Endothelial cell of umbilical vein (primary cell): ENCODE measurements at regions not wholly inside any gene's neighbourhood (a gene's known extent, or its start where the extent isn't known, plus 50 kb on each side); places are given as distances from the start of the nearest gene placed in this dataset.

Source experiments
- CTCF ChIP-seq, 2 donors: IDR thresholded peaks; 1 replicate in 1 of 2; 2 replicates in 1 of 2; pipeline ENCODE4 v1.5.1; 2011; ENCODE audit warnings: low read length in 2 of 2, mild to moderate bottlenecking in 2 of 2, moderate library complexity in 2 of 2, control low read depth in 1 of 2, inconsistent platforms in 1 of 2, low read depth in 1 of 2; ENCODE audit not compliant: insufficient read depth in 1 of 2; ENCODE audit errors: extremely low read depth in 1 of 2
- FOS ChIP-seq: IDR thresholded peaks from 2 replicates; pipeline ENCODE4 v1.6.1; 2011; ENCODE audit warnings: mild to moderate bottlenecking, low read length, moderate library complexity, borderline replicate concordance; ENCODE audit not compliant: insufficient read depth
- POLR2A ChIP-seq: IDR thresholded peaks from 2 replicates; pipeline ENCODE4 v1.6.1; 2012; ENCODE audit warnings: low read depth, mild to moderate bottlenecking, control low read depth, low read length
- POLR2AphosphoS5 ChIP-seq: IDR thresholded peaks from 2 replicates; pipeline ENCODE4 v1.6.1; 2012; ENCODE audit warnings: low read depth, mild to moderate bottlenecking, control low read depth, low read length, moderate library complexity; ENCODE audit not compliant: insufficient read depth

GRCh38 chr6:30265181-30265580 lies 52.0 kb upstream of the TRIM26 start:
- no peak for TF ChIP-seq POLR2A
- TF ChIP-seq CTCF (IDR thresholded peaks at IDR 0.05; ENCODE audit: extremely low read depth in 1 of 2, insufficient read depth in 1 of 2, low read depth in 1 of 2, low read length in 2 of 2), result no peak
- no peak for TF ChIP-seq POLR2AphosphoS5
- TF ChIP-seq FOS, result no peak
